T-helper 22 cell (primary cell): ENCODE measurements at regions not wholly inside any gene's neighbourhood (a gene's known extent, or its start where the extent isn't known, plus 50 kb on each side); places are given as distances from the start of the nearest gene placed in this dataset.

Source experiments
- DNase-seq: peaks from one replicate; pipeline ENCODE4 v3.0.0-alpha.2; 2020; ENCODE audit warnings: low read depth

GRCh38 chr15:85847031-85847430 lies 52.3 kb upstream of the KLHL25 start:
- no peak for DNase-seq

- DNase-seq = no peak
These were observed 55.2 kb upstream of the KLHL25 start for GRCh38 chr15:85849946-85850345.

- DNase-seq = no peak
These were observed 58.2 kb upstream of the KLHL25 start for GRCh38 chr15:85852969-85853368.

- no peak for DNase-seq
These were observed 59.8 kb upstream of the KLHL25 start for GRCh38 chr15:85854345-85855097.

GRCh38 chr15:85858586-85859375 lies 64.1 kb upstream of the KLHL25 start:
- peak; percentile 33 for DNase-seq

- DNase-seq = no peak
These were observed 64.9 kb upstream of the KLHL25 start for GRCh38 chr15:85859671-85860070.

- no peak for DNase-seq
These were observed 65.9 kb upstream of the KLHL25 start for GRCh38 chr15:85860394-85861161.

- DNase-seq = no peak
These were observed 70.5 kb upstream of the KLHL25 start for GRCh38 chr15:85865070-85865684.

GRCh38 chr15:85867250-85867649 lies 72.5 kb upstream of the KLHL25 start:
- DNase-seq = no peak

- no peak for DNase-seq
These were observed 74.4 kb upstream of the KLHL25 start for GRCh38 chr15:85869124-85869523.

- no peak for DNase-seq
These were observed 75.7 kb upstream of the KLHL25 start for GRCh38 chr15:85870216-85871014.

GRCh38 chr15:85871545-85871944 lies 76.8 kb upstream of the KLHL25 start:
- no peak for DNase-seq

GRCh38 chr15:85872125-85872524 lies 77.4 kb upstream of the KLHL25 start:
- DNase-seq = no peak

GRCh38 chr15:85874236-85874635 lies 79.5 kb upstream of the KLHL25 start:
- DNase-seq = no peak

GRCh38 chr15:85875756-85876155 lies 81.0 kb upstream of the KLHL25 start:
- no peak for DNase-seq

GRCh38 chr15:85878828-85879225 lies 84.1 kb upstream of the KLHL25 start:
- no peak for DNase-seq

GRCh38 chr15:85879334-85880163 lies 84.8 kb upstream of the KLHL25 start:
- no peak for DNase-seq

GRCh38 chr15:85880501-85881190 lies 85.9 kb upstream of the KLHL25 start:
- no peak for DNase-seq

GRCh38 chr15:85886309-85886811 lies 91.6 kb upstream of the KLHL25 start:
- DNase-seq = no peak
